GM12875 (cell line): ENCODE measurements at regions not wholly inside any gene's neighbourhood (a gene's known extent, or its start where the extent isn't known, plus 50 kb on each side); places are given as distances from the start of the nearest gene placed in this dataset.

ENCODE experiments used
- H3K4me3 ChIP-seq: one replicate; pipeline ENCODE4 v1.5.1; 2011; ENCODE audit warnings: low read depth, low read length, control low read depth
- CTCF ChIP-seq: IDR thresholded peaks from 2 replicates; pipeline ENCODE4 v1.5.1; 2011; ENCODE audit warnings: low read depth, mild to moderate bottlenecking, control low read depth, inconsistent platforms, low read length, moderate library complexity, borderline replicate concordance; ENCODE audit not compliant: insufficient read depth

- H3K4me3 ChIP-seq = no peak overlapping the region
- no peak for TF ChIP-seq CTCF
Observed at GRCh38 chr12:18908191-18908590, 170.3 kb downstream of the CAPZA3 start.

DNA sequence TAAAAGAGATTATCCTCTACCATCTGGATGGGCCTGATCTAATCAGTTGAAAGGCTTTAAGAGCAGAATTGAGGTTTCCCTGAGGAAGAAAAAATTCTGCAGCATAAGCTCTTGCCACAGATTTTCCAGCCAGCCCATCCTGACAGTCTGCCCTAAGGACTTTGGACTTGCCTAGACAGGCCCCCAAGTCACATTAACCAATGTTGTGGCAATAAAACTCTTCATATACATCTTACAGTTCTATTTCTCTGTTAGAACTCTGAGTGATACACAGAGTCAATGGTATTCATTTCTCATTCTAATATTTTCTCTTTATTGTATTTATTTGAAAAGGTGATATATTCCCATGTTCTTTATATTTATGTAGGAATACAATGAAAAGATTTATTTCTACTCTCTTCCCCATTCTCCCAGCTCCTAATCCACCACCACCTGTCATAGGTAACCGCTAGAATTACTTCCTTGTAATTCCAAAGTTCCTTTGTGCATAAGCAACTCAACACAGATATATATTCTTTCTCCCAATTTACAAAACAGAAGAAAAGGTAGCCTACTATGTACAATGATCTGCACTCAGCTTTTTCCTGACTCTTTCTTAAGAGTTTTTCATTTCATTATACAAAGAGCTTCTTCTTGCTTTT lies 182.1 kb downstream of the CAPZA3 start:
- no peak for TF ChIP-seq CTCF
- H3K4me3 ChIP-seq = no peak overlapping the region

GRCh38 chr12:18922851-18923250 lies 184.9 kb downstream of the CAPZA3 start:
- no peak for TF ChIP-seq CTCF
- no peak overlapping the region for H3K4me3 ChIP-seq

DNA sequence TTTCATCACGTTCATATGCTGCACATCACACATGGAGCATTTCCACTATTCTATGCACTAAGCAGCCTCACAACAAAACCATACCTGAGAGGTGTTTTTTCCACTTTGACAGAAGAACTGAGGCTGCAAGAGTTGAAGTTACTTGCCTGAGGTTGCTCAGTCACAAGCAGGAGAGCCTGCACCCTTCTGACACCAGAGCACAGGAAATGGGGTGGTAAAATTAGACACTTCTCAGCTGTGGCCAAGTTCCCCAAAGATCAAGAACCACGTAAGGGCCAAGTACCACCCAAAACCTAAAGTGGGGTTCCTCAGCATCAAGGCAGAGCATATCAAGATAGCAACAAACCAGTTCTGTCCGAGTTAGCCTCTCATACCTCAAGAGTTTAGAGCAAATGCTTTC lies 185.8 kb downstream of the CAPZA3 start:
- no peak overlapping the region for H3K4me3 ChIP-seq
- TF ChIP-seq CTCF = no peak

DNA sequence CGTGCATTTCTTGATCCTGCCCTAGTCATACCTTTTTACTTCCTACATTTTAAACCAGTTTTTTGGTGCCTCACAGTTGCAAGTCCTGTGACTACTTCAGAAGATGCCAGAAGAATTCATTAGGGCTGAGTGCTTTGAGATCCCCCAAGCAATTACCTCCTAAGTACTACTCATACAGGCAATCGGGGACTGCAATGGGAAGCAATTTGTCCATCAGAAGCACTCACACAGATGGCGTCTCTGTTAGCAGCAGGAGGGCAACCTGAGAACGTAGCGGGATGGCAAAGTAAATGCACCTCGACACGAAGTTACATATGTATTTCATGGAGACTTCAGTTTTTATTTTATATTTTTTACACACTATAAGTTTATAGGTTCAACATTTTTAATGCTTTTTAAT lies 188.3 kb downstream of the CAPZA3 start:
- no peak for TF ChIP-seq CTCF
- H3K4me3 ChIP-seq = no peak overlapping the region

DNA sequence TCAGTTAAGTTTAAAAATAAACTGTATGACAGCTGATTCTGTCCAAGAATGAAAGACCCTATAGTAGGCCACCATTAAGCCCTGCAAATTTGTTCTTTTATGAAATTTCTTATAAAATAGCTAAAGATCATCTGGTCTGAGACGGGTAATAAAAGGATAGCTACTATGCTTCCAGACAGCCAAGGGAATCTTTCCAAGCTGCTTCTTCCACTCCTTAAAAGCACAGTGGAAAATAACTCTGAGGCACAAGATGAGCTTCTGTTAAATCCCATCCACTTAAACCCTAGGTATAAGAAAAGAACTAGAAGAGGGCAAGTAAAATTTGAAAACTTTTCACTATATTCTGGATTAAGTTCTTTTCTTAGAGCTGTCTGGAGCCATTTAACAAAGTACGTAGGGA lies 194.3 kb downstream of the CAPZA3 start:
- no peak overlapping the region for H3K4me3 ChIP-seq
- no peak for TF ChIP-seq CTCF

GRCh38 chr12:18932715-18933114 lies 194.8 kb downstream of the CAPZA3 start:
- H3K4me3 ChIP-seq = no peak overlapping the region
- no peak for TF ChIP-seq CTCF
